ENCODE measurements at regions not wholly inside any gene's neighbourhood (a gene's known extent, or its start where the extent isn't known, plus 50 kb on each side); places are given as distances from the start of the nearest gene placed in this dataset.

- ChIA-PET POLR2A (ENCODE audit: partially characterized antibody) (no interaction called here), CTCF (ENCODE audit: partially characterized antibody) (interaction anchor here (1.1 kb wide), 1 partner anchor 10 kb away, joined by 3 read pairs; no protein-coding TSS in a partner anchor)
- H3K4me1 ChIP-seq (replicated peaks in 1 of 4; ENCODE audit: control insufficient read depth in 3 of 4, insufficient read depth in 4 of 4, low read length in 3 of 4): no peaks in the 10 kb centered on the region
- H3K56ac ChIP-seq (replicated peaks; ENCODE audit: insufficient read length, low read depth, low read length): no peak overlapping the region
- no peak for DNase-seq (ENCODE audit: low read depth in 1 of 2, low spot score in 2 of 2)
- H3K4me3 ChIP-seq (ENCODE audit: extremely low read depth in 1 of 4, insufficient read depth in 2 of 4, low read depth in 3 of 4, low read length in 4 of 4): no peak overlapping the region
- H4K5ac ChIP-seq (ENCODE audit: insufficient read length, low read depth, low read length): no peak overlapping the region
- no peak overlapping the region for H4K8ac ChIP-seq (ENCODE audit: extremely low read depth, insufficient read depth, low read length)
- no peaks in the 10 kb centered on the region for H4K20me1 ChIP-seq (replicated peaks in 1 of 2; ENCODE audit: control insufficient read depth in 1 of 2, insufficient read depth in 2 of 2, low read length in 2 of 2)
- no peak overlapping the region for H2AK5ac ChIP-seq (ENCODE audit: low read depth, low read length)
- no peak for FAIRE-seq
- H3K79me2 ChIP-seq (ENCODE audit: control insufficient read depth in 1 of 2, insufficient read depth in 2 of 2, low read length in 2 of 2): no peaks in the 10 kb centered on the region
- H3K9me3 ChIP-seq (ENCODE audit: insufficient read depth in 2 of 2, low read depth in 1 of 2, low read length in 1 of 2): no peaks in the 10 kb centered on the region
- H3K23ac ChIP-seq (ENCODE audit: insufficient read length): no peak overlapping the region
- H2BK15ac ChIP-seq (ENCODE audit: low read length): no peak overlapping the region
- no peak overlapping the region for H3K18ac ChIP-seq (ENCODE audit: extremely low read depth, low read length)
- H3K79me1 ChIP-seq (ENCODE audit: low read depth, low read length): no peaks in the 10 kb centered on the region
- H3K36me3 ChIP-seq (ENCODE audit: control insufficient read depth in 2 of 4, insufficient read depth in 4 of 4, low read length in 3 of 4): no peaks in the 10 kb centered on the region
- no peak overlapping the region for H2BK120ac ChIP-seq (replicated peaks; ENCODE audit: low read depth, low read length)
- 85% methylated on average over 1 of the region's 1 CpG; no CpG with 5 or more reads in 1 of the 2 experiments for WGBS, 2 experiments (ENCODE audit: extremely low coverage in 1 of 2, insufficient coverage in 1 of 2, insufficient read length in 1 of 2, insufficient replicate concordance in 2 of 2, low coverage in 1 of 2, low lambda C conversion rate in 2 of 2, missing lambda C conversion rate in 1 of 2)
- no peak overlapping the region for H3K4ac ChIP-seq (replicated peaks; ENCODE audit: insufficient read length, low read depth, low read length)
- H4K91ac ChIP-seq (replicated peaks; ENCODE audit: insufficient read length, low read length): no peak overlapping the region
- H3K27me3 ChIP-seq (replicated peaks in 1 of 4; ENCODE audit: control insufficient read depth in 3 of 4, extremely low read depth in 1 of 4, insufficient read depth in 3 of 4, low read length in 3 of 4): no peaks in the 10 kb centered on the region
- H2AFZ ChIP-seq (ENCODE audit: low read length): no peak overlapping the region
- TF ChIP-seq MAX (IDR thresholded peaks at IDR 0.05) (no peak), SAP30 (IDR thresholded peaks at IDR 0.05; ENCODE audit: insufficient read depth, insufficient replicate concordance, low read length) (no peak), SIN3A (conservative IDR thresholded peaks at IDR 0.05 in 1 of 2, IDR thresholded peaks at IDR 0.05 in 1 of 2; ENCODE audit: low read depth in 1 of 2, low read length in 2 of 2) (no peak), KDM4A (IDR thresholded peaks at IDR 0.05; ENCODE audit: low read depth, low read length, severe bottlenecking) (no peak)
- H3K4me2 ChIP-seq (ENCODE audit: insufficient read depth in 1 of 2, low read depth in 2 of 2, low read length in 2 of 2): no peak overlapping the region
- H3K14ac ChIP-seq (ENCODE audit: insufficient read length): no peak overlapping the region
- H2BK12ac ChIP-seq (ENCODE audit: low read depth, low read length): no peak overlapping the region
- H2BK5ac ChIP-seq (ENCODE audit: low read depth, low read length): no peak overlapping the region
- H2BK20ac ChIP-seq (ENCODE audit: low read length): no peak overlapping the region
- no peak overlapping the region for H3K27ac ChIP-seq (ENCODE audit: low read depth, low read length)
- H3K9ac ChIP-seq (replicated peaks in 1 of 4; ENCODE audit: extremely low read depth in 1 of 4, low read depth in 3 of 4, low read length in 3 of 4): no peak overlapping the region
- no peaks in the 10 kb centered on the region for H3K23me2 ChIP-seq (ENCODE audit: low read depth, low read length)
Observed at GRCh38 chr1:170303034-170303433, 157.3 kb downstream of the NTMT2 start.

Measured in H1 (cell line).